ENCODE measurements at regions not wholly inside any gene's neighbourhood (a gene's known extent, or its start where the extent isn't known, plus 50 kb on each side); places are given as distances from the start of the nearest gene placed in this dataset.
"Not testable (repeated sequence)": the region's sequence is repeated elsewhere in the genome, so short reads cannot be mapped to it uniquely, and the experiment has no call there.

DNA sequence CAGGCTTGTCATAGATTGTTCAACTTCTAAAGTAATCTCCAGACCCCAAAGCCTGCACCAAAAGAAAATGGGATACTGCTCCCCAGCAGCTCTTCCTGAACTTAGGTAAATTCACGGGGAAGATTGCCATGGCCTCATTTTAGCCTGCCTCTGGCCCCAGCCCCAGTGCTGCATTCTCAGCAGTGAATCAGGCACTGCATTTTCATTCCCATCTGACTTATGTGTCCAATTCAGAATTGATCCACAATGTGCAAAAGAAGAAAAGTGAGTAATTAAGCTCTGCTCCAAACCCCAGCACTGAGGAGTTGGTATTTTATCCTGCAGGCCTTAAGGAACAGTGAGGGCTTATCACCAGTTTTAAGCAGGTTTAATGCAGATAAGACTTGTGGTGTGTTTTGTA is 176.4 kb downstream of the KCTD12 start:
- no peak for ATAC-seq

DNA sequence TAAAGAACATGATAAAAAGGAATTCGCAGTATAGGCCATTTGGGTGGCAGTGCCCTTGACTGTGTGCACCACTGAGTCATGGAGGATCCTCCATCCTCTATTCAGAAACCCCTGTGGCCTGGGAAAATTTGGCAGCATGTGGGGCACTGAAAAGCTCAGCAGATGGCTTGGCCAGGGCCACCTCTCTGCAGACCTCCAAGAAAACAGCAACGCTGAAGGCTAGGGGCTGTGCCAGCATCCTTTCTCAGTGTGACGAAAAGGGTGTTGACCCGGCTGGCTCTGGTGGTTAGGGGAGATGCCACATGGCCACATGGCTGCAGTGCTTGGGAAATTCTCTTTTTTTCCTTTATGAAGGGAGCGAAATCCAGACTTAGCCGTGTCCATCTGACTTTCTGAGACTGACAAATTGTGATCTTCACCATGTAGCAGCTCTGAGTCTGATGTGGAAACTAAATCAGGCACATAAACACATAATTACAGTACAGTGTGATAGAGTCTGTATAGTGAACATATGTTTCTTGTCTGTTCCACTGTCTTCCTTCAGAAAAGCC is 178.0 kb downstream of the KCTD12 start:
- ATAC-seq = no peak

DNA sequence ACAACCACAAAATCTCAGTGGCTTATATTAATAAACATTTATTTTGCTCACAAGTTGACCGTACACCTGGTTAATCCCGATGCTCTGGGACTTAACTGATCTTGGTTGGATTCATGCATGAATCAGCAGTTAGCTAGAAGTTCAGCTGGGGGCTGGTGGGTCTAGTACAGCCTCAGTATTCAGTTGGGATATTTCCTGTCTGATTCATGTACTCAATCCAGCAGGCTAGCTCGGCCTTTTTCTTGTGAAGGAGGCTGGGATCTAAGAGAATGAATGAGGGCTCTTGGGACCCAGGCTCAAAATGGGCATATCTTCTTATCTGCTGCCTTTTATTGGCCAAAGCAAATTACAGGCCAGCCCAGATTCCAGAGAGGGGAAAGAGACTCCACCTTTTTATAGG is 178.8 kb downstream of the KCTD12 start:
- no peak for ATAC-seq

DNA sequence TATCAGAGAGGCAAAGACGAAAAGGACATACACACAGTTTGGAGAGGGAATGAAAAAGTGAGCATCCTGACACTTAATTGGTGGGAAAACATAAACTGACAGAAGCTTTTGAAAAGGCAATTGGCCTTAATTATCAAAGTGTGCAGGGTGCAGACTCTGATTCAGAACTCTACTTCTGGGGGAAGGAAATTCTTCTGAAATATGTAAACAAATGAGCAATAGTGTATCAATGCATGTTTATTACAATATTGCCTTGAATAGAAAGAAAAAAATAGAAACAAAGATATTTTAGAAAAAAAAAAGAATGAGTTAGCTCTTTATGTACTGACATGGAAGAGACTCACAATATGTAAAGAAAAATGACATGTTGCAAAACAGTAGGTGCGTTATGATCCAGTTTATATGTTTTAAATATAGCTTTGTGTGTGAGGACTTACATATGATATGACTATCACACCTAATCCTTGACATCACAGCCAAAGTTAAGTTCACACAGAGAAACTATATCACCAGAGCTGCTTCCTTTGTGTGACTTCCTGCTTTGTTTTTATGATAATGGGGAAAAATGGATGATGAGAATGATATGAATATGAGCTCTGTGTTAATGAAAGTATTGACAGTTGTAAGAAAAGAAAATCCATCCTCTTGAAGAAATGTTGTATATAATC is 182.4 kb downstream of the KCTD12 start:
- ATAC-seq = no peak

DNA sequence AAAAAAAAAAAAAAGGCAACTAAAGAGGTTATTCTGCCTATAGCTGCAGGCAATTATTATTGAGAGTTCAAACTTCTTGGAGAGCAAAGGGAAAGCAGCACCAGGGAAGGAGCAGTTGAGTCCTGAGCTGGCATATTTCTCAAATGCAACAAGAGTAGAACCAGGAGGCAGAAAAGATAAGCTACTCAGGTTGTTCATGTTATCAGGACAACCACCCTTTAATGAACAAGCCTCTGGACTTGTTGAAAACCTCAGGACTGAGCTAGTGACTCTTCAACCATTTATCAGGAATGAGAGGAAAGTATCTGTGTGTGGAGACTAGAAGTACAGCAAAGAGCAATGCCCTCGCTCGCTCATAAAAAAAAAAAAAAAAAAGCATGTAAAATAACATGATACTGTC is 183.0 kb downstream of the KCTD12 start:
- no peak for ATAC-seq

DNA sequence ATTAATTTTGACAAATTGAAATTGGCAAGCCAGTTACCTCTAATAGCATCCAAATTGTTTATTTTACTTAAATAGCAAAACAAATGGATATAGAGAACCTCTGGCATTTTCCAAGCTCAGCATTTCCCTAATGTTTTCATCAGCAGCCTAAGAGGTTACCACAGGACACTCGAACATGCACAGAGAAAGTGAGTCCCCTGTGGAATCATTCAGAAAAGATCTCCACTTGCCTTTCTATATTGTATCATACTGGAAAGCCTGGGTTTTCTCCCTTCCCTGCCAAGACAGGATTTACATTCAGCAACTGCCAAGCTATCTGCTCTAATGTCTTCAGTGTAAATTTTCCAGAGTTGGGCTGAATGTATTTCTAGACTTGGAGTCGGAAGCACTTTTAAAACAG is 188.9 kb downstream of the KCTD12 start:
- ATAC-seq = no peak

DNA sequence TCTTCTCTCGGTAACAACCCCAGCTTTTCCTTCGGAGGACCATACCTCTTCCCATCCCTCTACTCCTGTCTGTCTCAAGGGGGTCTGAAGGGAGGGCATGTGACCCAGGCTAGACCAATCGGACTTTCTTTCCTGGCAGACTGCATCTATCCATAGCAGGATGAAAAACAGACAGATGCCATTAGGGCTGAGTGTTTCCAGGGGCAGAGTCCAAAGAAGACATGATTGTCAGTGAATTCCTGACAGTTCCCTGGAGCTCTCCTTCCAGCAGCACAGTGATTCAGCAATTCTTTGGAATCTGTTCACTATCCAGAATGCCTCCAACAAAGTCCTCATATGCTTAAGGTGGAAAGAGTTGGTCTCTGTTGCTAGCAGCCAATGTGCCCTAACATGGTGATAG is 189.8 kb downstream of the KCTD12 start:
- no peak for ATAC-seq

DNA sequence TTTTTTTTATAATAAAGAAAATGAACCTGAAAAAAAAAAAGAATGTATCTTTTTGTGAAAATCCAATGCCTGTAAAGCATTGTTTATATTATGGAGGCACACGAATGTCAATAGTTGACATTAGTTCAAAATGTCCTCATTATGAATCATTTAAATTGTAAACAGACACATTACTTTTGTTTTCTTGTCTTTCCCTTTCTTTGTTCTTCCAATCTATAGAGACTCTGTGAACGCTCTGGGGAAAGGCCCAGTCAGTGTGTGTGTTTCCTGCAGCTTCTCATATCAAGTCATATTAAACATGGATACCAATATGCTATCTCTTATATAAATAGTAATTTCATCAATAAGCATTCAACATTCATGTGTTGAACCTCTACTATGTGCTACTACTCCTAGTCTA is 193.1 kb downstream of the KCTD12 start:
- no peak for ATAC-seq

DNA sequence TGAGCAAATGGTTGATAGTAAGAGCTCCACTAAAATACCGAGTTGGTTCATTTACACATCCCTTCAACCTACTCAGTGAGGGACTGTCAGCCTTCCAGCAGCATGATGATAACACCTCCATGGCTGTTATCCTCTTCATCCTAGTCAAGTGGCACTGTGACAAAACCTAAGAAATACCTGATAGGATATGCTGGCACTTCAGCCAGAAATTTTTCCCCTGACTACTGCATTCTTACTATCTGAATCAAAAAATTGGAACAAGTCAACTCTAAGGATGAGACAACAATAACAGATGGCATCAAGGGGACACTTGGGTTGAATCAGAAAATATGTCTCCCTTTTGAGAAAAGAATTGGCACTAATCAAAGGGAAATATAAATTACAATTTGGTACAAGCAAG is 193.9 kb downstream of the KCTD12 start:
- ATAC-seq = no peak

DNA sequence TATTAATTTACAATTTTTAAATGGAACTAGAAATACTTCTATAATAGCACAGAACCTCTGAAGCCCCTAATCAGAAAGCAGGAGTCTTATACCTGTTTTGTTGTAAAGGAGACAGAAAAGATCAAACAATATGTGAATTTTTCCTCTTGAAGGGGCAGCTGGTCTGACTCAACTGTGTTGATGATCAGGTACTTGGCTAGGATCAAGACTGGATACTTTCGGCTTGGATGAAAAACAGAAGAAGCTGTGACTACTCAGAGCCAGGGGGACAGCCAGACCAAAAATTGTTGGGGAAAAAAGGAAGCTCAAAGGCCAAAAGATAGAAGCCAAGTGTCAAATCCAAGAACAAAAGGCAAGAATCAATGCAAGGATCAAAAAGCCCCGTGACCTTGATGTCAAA is 195.6 kb downstream of the KCTD12 start:
- no peak for ATAC-seq

DNA sequence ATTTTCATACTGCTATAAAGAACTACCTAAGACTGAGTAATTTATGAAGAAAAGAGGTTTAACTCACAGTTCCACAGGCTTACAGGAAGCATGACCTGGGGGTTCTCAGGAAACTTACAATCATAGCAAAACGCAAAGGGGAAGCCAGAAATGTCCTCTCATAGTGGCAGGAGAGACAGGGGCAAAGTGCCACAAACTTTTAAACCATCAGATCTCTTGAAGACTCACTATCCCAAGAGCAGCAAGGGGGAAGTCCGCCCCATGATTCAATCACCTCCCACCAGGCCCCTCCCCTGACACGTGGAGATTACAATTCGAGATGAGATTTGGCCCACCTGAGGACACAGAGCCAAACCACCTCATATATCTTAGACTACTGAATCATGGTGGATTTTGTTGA is 198.7 kb downstream of the KCTD12 start:
- no peak for ATAC-seq

DNA sequence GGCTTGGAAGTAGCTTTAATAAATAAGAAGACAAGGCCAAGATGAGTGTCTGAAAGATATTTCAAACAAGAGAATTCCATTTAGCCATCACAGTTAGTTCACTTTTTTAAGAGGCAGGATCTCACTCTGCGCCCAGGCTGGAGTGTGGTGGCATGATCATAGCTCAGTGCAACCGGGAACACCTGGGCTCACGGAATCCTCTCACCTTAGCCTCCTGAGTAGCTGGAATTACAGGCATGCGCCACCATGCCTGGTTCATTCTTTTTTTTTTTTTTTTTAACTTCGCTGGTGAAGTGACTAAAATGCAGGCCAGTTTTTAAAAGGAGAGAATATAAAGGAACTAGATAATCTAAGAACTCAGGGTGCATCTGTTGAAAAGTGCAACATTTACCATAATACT is 200.3 kb downstream of the KCTD12 start:
- ATAC-seq = no peak

DNA sequence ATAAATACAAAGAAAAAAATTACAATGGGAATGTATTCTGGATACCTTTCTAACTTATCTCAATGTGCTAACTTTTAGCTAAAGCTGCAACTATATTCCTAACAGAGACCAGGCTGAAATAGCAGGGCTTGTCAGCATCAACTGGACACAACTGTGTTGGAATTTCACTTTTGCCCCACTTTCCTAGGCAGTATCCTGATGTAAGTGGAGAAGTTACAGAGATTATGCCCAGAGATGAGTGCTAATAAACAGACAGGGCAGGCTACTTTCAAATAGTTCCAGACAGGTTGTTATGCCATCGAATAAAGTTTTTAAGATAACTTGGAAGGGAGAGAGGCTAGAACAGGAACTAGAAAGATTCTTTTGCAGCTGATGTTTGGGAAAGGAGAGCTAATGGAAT is 201.9 kb downstream of the KCTD12 start:
- no peak for ATAC-seq

DNA sequence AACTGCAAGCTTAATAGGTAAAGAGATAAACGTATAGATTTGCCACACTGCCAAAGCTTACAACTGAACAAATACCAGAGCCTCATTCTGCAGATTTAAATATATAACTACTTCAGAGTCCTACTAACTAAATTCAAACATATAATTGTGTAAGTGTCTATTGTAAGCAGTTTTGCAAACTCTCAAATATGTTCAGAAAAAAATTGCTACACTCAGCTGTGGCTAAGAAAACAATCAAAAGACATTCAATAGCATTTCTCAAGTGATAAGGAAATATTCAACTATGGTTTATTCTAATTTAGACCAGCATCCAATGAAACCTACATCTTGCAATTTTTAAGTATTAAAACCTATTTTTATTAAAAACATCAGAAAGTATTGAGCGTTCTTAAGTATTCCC is 202.4 kb downstream of the KCTD12 start:
- no peak for ATAC-seq

DNA sequence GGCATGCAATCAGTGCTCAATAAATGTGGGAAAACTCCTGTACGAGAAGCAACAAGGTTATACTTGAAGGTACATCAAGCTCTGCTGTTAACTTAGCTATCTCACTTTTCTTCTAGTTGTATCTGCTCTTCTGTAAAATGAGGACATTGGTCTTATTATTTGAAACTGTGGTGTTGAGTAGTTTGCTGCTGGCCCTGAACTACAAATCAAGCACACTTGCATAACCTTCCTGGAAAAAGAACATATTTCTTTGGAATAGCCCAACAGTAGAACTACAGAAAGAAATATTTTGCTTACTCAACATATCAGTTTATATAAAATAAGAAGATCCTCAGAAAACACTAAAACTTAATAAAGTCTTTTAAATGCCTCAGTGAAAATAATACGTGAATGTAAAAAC is 203.0 kb downstream of the KCTD12 start:
- no peak for ATAC-seq

DNA sequence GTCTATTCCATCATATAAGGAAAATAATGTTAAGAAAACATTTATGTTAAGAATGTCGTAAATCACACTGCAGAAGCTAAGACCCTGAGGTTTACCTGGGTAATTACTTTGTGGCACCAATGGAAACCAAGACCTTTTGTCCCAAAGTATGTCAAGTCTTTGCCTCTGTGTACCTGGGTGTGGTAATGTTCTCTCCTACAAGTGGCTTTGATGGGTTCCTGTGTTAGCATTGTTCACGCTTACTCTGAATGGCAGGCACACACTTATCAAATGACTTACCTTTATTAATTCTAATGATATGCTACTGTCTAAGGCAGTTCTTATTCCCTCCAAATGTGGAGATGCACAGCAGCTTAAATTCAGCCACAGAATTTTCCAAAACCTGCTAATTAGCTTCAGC is 206.1 kb downstream of the KCTD12 start:
- ATAC-seq = no peak

DNA sequence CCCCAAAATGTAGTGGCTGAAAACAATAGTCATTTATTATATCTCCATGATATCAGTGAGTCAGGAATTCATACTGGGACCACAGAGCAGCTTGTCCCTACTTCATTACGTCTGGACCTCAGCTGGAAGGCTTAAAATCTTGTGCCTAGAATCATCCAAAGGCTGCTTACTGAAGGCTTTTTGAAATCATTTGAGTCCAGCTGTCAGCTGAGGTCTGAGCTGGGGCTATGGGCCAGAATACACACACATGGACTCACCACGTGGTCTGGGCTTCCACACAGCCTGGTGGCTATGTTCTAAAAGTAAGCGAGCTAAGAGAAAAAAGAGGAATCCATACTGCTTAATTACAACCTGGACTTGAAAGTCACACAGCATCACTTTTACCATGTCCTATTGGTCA is 209.2 kb downstream of the KCTD12 start:
- no peak for ATAC-seq

DNA sequence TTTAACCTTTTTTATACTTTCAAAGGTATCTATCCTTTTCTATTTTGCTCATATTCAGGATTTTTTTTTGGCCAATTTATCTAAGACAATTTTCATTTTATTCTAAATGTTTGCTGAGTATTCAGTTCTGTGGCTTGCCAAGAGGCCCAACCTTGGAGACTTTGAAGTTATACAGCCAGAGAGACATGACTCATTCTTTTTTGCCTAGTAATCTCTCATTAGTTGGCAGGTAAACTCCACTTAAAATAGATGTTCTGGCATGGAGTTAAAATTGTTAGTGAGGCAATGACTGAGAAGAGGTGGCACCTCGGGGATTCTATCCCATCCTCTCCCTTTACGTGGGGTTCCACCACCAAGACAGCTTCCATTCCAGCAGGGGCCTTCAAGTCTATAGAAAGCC is 213.8 kb downstream of the KCTD12 start:
- peak; percentile 70 for ATAC-seq

DNA sequence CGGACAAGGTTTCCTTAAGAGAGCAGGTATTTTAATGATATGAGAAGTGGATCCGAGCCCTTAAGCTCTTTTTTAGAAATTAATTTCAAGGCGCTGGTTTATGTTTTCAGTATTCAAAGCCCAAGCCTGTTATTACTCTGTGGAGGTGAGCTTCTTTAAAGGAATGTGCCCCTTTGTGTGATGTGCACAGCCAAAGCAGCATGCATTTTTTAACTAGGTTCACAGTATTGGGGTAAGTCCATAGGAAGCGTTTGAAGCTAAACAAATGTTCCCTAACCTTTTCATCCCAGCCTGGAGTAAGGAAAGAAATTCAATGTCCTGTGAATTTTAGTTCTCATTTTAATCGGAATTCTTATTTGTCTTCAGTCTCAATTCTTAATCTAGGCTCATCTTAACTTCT is 217.5 kb downstream of the KCTD12 start:
- no peak for ATAC-seq

DNA sequence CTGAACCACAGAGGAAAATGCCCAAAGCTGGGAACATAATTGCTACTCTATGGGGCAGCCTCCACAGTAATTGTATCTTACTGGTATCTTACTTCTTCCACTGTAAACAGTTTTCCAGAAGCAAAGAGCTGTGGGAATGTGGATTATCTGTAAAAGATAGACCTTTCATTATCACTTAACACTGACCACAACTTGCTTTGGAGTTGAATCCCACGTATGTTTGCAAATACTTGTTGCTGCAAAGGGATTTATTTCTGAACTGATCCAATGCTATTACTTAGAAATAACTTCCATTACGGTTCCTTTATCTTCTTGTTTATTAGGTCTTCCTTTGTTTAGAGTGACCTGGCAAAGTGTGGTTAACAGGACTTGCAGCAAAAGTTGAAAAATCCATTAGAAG is 218.1 kb downstream of the KCTD12 start:
- no peak for ATAC-seq

DNA sequence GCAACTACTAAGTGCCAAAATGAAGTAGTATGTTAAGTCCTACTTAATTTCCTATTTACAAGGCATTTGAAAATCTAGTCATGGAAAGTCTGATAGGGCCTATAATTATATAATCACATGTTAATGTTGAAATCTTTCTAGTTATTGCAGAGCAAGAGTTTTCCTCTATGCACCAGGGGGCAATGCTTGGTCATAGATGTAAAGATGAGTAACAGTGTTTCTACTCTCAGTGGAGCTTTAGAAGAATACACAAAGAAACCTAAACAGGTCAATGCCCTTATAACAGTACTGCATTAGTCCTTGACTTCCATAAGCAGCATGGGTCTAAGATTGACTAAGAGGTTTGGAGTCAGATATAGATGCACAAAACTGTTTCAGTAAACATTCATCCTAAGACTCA is 218.7 kb downstream of the KCTD12 start:
- no peak for ATAC-seq

DNA sequence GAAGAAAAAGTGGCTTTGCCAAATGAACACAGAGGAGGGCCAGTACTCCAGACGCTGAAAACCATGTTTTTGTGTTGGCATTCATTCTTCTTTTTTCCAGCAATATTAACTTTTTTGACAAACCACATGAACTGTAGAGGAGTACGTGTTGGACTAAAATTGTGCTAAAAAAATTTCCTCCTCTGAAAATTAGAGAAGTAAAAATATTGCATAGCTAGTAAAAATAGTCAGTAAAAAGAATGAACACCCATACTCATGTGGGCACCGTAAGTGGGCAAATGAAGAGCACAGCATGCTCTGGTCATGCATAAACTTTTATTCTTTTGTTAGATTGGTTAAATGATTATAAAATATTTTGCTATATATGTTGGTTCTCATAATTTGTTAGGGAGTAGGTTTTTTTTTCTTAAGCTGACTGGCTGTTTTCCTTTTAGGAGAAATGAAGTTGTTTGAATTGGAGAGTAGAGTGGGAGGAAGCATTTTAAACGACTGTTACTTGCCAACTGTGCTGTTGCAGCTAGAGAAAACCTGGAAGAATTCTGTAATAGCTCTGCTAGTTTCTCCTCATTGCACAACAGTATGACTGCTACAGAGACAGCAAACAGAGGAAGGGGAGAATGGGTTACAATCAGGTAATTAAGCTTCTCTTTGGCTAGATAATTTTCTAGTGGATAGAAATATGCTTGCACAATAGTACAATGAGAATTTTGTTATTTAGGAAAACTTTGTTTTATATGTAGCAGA is 222.4 kb downstream of the KCTD12 start:
- ATAC-seq = no peak

DNA sequence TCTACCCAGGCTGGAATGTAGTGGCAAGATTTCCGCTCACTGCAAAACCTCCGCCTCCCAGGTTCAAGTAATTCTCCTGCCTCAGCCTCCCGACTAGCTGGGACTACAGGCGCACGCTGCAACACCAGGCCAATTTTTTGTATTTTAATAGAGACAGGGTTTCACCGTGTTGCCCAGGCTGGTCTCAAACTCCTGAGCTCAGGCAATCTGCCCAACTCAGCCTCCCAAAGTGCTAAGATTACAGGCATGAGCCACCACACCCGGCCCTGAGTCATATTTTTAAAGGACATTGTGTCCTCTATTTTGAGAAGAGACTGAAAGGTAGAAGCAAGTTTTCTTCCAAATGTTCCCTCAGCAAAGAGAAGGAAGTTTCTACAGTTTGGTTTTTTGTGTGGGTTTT is 227.1 kb downstream of the KCTD12 start:
- not testable (repeated sequence) for ATAC-seq

DNA sequence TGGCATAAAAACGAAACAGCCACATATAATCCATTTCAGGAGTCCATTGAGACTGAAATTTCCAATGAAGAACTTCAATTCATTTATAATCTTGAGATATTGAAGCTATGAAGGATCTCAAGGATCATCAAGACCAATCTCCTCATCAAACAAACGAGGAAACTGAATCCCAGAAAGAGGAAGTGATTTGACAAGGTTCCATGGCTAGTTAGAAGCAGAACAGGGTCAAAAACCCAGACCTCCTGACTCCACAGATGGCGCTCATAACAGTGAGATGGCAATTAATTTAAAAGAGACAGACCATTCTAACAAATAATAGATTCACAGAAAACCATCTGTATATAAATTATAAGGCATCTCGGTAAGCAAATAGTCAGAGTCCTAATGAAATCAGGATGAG is 229.7 kb downstream of the KCTD12 start:
- ATAC-seq = no peak

DNA sequence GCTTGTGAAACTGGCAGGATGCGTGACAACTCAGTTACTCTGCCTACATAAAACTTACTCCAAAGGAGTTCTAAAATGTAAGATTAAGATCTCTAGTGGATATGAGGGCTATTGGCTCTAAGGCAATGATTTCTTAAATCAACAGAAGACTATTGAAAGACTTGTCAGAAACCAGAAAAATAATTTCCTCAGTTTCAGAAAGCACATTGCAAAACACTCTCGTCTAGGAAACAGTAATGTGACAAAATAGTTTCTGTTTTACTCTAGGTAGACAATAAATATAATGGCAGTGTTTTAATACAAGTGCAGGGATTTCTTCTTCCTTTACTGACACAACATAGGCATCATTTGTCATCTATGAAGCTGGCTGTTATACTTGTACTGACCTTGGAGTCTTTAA is 230.1 kb downstream of the KCTD12 start:
- ATAC-seq = no peak

Measured in esophagus mucosa (tissue), 1 donor.